HG03520 (cell line): ENCODE measurements at regions not wholly inside any gene's neighbourhood (a gene's known extent, or its start where the extent isn't known, plus 50 kb on each side); places are given as distances from the start of the nearest gene placed in this dataset.

Source experiments
- ATAC-seq: cut with Tn5 transposase; IDR thresholded peaks from one replicate; pipeline ENCODE4 v1.9.1; 2021; ENCODE audit warnings: mild to moderate bottlenecking, moderate library complexity; ENCODE audit not compliant: unreplicated experiment

DNA sequence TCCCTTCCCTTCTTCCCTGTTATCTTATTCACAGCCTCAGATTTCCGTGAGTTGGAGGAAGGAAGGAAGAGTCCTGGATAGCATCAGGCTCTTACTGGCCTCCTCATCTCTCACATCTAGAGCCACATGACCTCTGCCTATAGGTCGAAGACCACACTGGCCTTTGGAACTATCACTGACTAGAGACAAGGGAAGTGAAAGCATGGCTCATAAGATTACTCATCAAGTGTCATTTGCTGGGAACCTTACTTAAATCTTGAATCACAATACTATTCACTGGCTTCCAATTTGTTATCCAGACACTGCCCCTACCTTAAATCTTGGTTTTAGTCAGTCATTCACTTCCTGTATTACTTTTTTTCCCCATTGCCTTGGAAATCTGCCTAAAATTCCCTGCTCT lies 61.6 kb upstream of the MTMR8 start:
- ATAC-seq, result peak; percentile 41

DNA sequence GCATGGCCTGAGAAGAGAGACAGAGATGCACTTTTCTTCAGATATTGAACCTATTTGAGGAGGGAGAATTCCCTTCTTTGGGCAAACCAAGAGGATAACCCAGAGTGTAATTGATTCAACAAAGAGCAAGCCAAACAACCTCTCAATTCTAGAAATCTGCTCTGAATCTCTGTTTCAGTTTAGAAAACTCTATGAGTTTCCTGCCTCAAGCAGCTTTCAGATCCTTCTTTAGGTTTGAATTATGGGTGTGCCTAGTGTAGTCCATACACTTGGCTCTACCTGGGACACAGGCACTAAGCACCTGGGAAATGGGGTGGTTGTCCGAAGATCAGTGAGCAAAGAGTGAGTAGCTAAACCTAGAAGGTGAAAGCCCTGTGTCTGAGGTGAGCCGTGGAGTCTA lies 52.0 kb upstream of the MTMR8 start:
- no peak for ATAC-seq
